ENCODE measurements at regions not wholly inside any gene's neighbourhood (a gene's known extent, or its start where the extent isn't known, plus 50 kb on each side); places are given as distances from the start of the nearest gene placed in this dataset.

GRCh38 chr2:21571686-21572085, 447.9 kb downstream of the TDRD15 start:
- H3K27ac ChIP-seq, result no peak overlapping the region
- no peak for TF ChIP-seq CTCF (conservative IDR thresholded peaks at IDR 0.05)
- no peak for TF ChIP-seq ZFX (IDR thresholded peaks at IDR 0.05)

- TF ChIP-seq CTCF (conservative IDR thresholded peaks at IDR 0.05) (no peak), ZFX (IDR thresholded peaks at IDR 0.05) (no peak)
- H3K27ac ChIP-seq, result no peak overlapping the region
Measured at GRCh38 chr2:21580391-21580790, 456.6 kb downstream of the TDRD15 start.

- no peak overlapping the region for H3K27ac ChIP-seq
- no peak for TF ChIP-seq ZFX (IDR thresholded peaks at IDR 0.05)
- TF ChIP-seq CTCF (conservative IDR thresholded peaks at IDR 0.05), result no peak
Measured at GRCh38 chr2:21585881-21586280, 462.1 kb downstream of the TDRD15 start.

- TF ChIP-seq ZFX (IDR thresholded peaks at IDR 0.05) (no peak), CTCF (conservative IDR thresholded peaks at IDR 0.05) (no peak)
Measured at GRCh38 chr2:21590026-21590690, 466.4 kb downstream of the TDRD15 start.

GRCh38 chr2:21591926-21592325, 468.2 kb downstream of the TDRD15 start:
- TF ChIP-seq CTCF (conservative IDR thresholded peaks at IDR 0.05), result no peak
- TF ChIP-seq ZFX (IDR thresholded peaks at IDR 0.05), result no peak

More at GRCh38 chr2:21590026-21590690, 466.4 kb downstream of the TDRD15 start:
- H3K27ac ChIP-seq, result no peak overlapping the region

GRCh38 chr2:21599417-21599816, 475.6 kb downstream of the TDRD15 start:
- TF ChIP-seq ZFX (IDR thresholded peaks at IDR 0.05) (no peak), CTCF (conservative IDR thresholded peaks at IDR 0.05) (no peak)

More at GRCh38 chr2:21591926-21592325, 468.2 kb downstream of the TDRD15 start:
- H3K27ac ChIP-seq, result no peak overlapping the region

GRCh38 chr2:21602789-21603188, 479.0 kb downstream of the TDRD15 start:
- H3K27ac ChIP-seq, result no peak overlapping the region
- TF ChIP-seq ZFX (IDR thresholded peaks at IDR 0.05) (no peak), CTCF (conservative IDR thresholded peaks at IDR 0.05) (no peak)

More at GRCh38 chr2:21599417-21599816, 475.6 kb downstream of the TDRD15 start:
- H3K27ac ChIP-seq, result no peak overlapping the region

Measured in C4-2B (cell line).